Inflammatory macrophage treated with lipopolysaccharide for 4 hours (primary cell): ENCODE measurements at regions not wholly inside any gene's neighbourhood (a gene's known extent, or its start where the extent isn't known, plus 50 kb on each side); places are given as distances from the start of the nearest gene placed in this dataset.

Experiments used
- DNase-seq: peaks from one replicate; pipeline ENCODE4 v3.0.0-alpha.2; 2020

DNA sequence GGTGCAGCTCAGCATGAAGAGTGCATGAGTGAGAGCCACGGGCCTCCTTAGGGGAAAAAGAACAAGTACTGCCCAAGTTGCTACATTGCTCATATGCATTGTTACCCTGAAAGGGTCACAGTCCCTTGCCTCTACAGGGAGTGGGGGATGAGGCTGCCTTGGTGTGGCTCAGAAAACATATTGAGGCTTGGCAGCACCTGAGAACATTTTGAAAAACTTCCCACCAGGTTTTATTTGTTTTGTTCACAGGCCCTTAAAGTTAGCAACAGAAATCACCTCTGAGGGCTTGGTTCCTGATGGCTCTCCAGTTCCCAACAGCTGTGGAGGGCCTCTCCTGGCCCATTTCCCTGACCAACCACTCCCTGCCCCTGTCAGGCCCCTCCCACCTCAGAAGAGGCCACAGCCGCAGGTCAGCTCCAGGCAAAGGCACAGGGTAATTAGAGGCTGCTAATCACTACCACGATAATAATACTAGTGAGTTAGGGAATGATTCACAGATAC lies 90.7 kb upstream of the ADRA1B start:
- no peak for DNase-seq

- no peak for DNase-seq
These were observed 89.7 kb upstream of the ADRA1B start for GRCh38 chr5:159826351-159827214.

GRCh38 chr5:159827861-159828260 lies 88.4 kb upstream of the ADRA1B start:
- no peak for DNase-seq

DNA sequence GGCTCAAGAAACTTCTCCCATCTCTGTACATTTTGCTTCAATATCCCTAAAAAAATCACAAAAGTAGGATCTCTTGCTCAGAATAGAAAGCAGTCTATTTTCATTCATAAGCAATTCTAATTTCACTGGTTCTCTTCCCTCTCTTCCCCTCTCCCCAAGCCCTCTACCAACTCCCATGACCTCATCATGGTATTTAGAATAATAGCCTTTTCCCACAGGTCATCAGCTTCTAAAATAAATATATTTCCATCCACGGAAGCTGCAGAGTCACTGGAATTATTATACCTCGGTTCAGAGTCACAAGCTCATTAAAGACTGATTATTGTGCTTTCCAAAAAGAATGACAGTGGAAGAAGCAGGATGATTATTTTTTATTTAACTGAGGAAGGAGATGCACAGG lies 84.2 kb upstream of the ADRA1B start:
- DNase-seq: no peak

DNA sequence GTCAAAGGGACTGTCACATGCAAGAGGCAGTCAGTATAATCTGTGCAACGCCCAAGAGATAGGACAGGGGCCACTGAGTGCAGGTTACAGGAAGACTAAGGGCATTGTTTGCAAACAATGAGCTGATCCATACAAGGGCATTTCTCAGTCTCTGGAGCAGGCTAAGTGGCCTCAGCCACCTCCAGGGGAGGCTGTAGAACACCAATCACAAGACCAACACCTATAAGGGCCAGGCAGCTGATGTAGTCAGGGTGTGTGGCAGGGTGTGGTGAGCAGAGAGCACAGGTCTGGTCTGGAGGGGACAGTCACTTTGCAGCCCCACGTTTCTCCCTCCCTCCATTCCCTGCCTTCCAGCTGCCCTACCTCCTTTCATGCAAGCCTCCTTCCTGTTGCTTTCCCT lies 83.2 kb upstream of the ADRA1B start:
- DNase-seq: no peak

DNA sequence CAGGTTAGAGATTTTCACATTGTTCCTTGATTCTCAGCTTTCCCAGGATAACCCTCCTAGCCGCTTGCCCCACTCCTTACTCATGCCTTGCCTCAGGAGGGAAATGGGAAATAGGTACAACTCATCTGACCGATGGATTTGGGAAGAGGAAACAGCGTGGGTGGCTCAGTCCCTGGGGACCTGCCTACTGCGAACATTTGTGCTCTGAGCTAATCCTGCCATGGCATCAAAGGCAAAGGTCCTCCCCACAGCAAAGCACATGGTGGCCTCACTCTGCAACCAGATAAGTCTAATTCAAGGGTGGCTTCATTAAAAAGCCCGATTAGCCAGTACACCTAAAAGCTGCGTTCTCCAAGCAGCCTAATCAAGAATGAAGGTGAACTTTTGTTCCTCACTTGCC lies 82.4 kb upstream of the ADRA1B start:
- peak; percentile 8 for DNase-seq

DNA sequence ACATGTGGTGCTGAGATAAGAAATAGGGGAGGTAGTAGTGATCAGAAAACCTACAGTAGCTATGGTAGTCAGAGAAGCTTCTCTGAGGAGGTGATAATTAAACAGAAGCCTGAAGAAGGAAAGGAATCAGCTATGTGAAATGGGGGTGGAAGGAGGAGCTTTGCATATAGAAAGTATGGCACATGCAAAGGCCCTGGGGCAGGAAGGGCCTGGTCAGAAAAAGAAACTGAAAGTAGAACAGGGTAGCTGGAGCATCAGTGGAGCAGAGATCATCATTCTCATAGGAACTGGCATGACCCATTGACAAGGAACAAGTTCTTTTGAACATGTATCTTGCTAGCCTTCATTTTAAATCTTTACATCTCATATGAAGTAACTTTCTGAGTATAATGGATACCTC lies 80.7 kb upstream of the ADRA1B start:
- peak; percentile 35 for DNase-seq

DNA sequence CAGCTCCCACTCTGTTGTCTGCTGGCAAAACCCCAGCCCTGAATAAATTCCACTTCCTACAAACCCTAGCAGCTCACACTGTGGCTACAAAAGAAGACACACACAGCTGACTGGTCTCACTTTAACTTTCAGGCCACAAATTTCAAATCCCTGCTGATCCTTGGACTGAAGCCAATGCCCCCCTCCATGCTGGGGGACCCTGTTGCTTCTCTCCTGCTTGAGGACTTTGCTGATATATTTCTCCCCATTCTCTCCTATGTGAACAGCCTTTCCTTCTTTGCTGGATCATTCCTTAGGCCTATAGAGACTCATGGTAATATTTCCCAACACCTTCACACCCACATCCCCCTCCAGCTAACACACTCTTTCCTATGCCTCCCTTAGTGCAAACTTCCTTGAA lies 79.6 kb upstream of the ADRA1B start:
- DNase-seq: no peak

- DNase-seq: no peak
These were observed 78.4 kb upstream of the ADRA1B start for GRCh38 chr5:159837860-159838259.

DNA sequence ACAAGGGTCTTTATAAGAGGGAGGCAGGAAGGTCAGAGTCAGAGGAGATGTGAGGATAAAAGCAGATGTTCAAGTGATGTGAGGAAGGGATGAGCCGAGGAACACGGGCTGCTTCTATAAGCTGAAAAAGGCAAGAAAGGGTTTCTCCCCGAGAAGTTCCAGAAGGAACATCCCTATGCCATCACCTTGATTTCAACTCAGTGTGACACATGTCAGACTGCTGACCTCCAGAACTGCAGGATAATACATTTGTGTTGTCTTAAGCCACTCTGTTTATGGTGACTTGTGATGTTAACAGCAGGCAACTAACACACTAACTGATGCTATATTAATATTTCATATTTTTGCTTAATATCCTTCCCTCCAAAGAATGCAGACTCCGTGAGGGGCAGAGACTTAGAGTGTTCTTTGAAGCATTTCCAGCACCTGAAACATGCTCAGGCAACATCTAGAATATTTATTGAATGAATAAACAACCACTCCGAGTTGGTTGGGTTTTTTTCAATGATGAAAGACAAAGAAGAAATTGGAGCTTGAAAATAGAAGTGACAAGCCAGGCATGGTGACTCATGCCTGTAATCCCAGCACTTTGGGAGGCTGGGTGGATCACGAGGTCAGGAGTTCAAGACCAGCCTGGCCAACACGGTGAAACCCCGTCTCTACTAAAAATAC lies 77.6 kb upstream of the ADRA1B start:
- DNase-seq: no peak

- no peak for DNase-seq
These were observed 71.8 kb upstream of the ADRA1B start for GRCh38 chr5:159844267-159845121.

DNA sequence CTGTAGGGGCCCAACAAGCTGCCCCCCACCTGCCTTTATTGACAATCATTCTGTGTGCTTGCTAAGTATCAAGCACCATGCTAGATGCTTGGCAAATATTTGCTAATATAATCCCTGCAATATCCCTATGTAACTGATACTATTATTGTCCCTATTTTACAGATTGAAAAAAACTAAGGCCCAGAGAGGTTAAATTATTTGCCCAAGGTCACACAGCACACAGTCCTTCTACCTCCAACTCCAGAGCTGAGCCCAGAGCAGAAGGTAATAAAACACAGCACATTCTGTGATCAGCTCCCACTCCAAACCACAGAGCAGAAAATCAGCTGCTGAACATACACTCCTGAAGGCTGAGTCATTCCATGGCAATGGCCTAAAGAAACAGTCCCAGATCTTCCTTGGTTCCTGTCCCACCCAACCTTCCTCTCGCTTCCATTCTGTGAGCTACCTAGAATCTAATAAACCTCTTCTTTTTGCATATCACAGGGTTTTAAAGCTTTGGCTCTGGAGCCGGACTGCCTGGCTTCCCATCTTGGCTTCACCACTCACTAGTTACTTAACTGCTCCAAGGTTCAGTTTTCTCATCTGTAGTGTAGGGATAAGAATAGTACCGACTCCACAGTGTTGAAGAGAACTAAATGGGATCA lies 66.7 kb upstream of the ADRA1B start:
- DNase-seq: no peak

- no peak for DNase-seq
These were observed 66.1 kb upstream of the ADRA1B start for GRCh38 chr5:159850160-159850559.

- no peak for DNase-seq
These were observed 65.2 kb upstream of the ADRA1B start for GRCh38 chr5:159851053-159851452.

GRCh38 chr5:159854916-159855315 lies 61.4 kb upstream of the ADRA1B start:
- no peak for DNase-seq

GRCh38 chr5:159855476-159856191 lies 60.6 kb upstream of the ADRA1B start:
- DNase-seq: no peak

DNA sequence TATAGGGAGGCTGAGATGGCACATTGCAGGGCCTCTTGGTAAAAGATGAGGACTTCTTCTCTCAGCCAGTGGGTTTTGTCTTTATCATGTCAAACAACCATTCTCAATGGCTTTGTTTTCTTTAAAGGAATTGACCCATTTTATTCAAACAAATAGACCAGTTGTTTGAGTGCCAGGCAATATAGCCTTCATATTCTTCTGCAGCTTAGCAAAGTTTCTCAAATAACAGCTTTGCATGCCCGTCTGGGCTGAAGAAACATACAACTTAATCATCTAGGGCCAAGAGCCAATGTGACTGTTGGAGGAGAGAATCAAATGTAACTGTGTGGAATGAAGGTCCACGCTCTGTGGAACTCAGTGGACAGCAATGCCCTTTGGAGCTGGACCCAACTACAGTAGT lies 57.4 kb upstream of the ADRA1B start:
- no peak for DNase-seq

GRCh38 chr5:159861086-159861485 lies 55.2 kb upstream of the ADRA1B start:
- no peak for DNase-seq

- DNase-seq: peak; percentile 69
These were observed 51.2 kb upstream of the ADRA1B start for GRCh38 chr5:159864885-159865691.

GRCh38 chr5:159866093-159866492 lies 50.2 kb upstream of the ADRA1B start:
- no peak for DNase-seq
